ENCODE measurements at regions not wholly inside any gene's neighbourhood (a gene's known extent, or its start where the extent isn't known, plus 50 kb on each side); places are given as distances from the start of the nearest gene placed in this dataset.
A peak's percentile ranks its signal among the peaks of the same experiment; 100 is the strongest.

- H3K4me2 ChIP-seq (replicated peaks; ENCODE audit: extremely low read depth, low read length, poor library complexity, severe bottlenecking) = peak overlapping the region; percentile 27
- peaks cover 42 to 77% of the 10 kb centered on the region in 2 donors for H3K27me3 ChIP-seq (ENCODE audit: control insufficient read depth in 2 of 2, insufficient read depth in 2 of 2, low read length in 2 of 2)
- peaks cover 0 to 7% of the 10 kb centered on the region in 2 donors for H3K4me1 ChIP-seq (ENCODE audit: control insufficient read depth in 1 of 2, insufficient read depth in 2 of 2, low read length in 2 of 2)
- no peaks in the 10 kb centered on the region for H3K36me3 ChIP-seq (replicated peaks in 1 of 2; ENCODE audit: control insufficient read depth in 1 of 2, insufficient read depth in 2 of 2, low read length in 2 of 2)
- H3K36me3 Mint-ChIP-seq = peaks cover 0 to 4% of the 10 kb centered on the region in 2 donors
- no peak overlapping the region for H3K9ac ChIP-seq (ENCODE audit: insufficient read depth, low read length, poor library complexity, severe bottlenecking)
- peaks cover 63 to 81% (median 70%) of the 10 kb centered on the region in 3 donors for H3K27me3 Mint-ChIP-seq (ENCODE audit: low read depth in 3 of 3)
- no peak for DNase-seq
- H4K20me1 ChIP-seq (ENCODE audit: insufficient read depth, low read length) = no peaks in the 10 kb centered on the region
- no peak for TF ChIP-seq CTCF (IDR thresholded peaks at IDR 0.05)
- H3K9me3 ChIP-seq (replicated peaks in 1 of 2; ENCODE audit: control insufficient read depth in 1 of 2, insufficient read depth in 1 of 2, low read length in 2 of 2) = peaks cover 0 to 11% of the 10 kb centered on the region in 2 donors
- peak overlapping the region in 1 of 3 experiments; percentile 17 for H3K4me3 ChIP-seq (replicated peaks in 1 of 3; ENCODE audit: low read depth in 2 of 3, low read length in 3 of 3)
- H3K27ac Mint-ChIP-seq = no peak overlapping the region
- H3K27ac ChIP-seq (ENCODE audit: low read depth in 1 of 2, low read length in 2 of 2) = no peak overlapping the region
- peaks cover 8% of the 10 kb centered on the region for H3K4me1 Mint-ChIP-seq
- H3K9me3 Mint-ChIP-seq = peaks cover 0 to 9% (median 1%) of the 10 kb centered on the region in 7 donors
- WGBS (ENCODE audit: insufficient coverage) = 6% methylated on average over 8 of the region's 13 CpGs
- intact Hi-C loops (cut with micrococcal nuclease) = no loop called here
- H3K4me3 Mint-ChIP-seq = peak overlapping the region; percentile 42 to 65
- H2AFZ ChIP-seq (ENCODE audit: insufficient read depth, low read depth, low read length, poor library complexity, severe bottlenecking) = no peak overlapping the region
- H3K79me2 ChIP-seq (ENCODE audit: insufficient read depth, low read length) = no peaks in the 10 kb centered on the region
Observed at GRCh38 chr12:100717733-100718067, 76.9 kb upstream of the ANO4 start.

GRCh38 chr12:100718187-100718586 is 76.4 kb upstream of the ANO4 start:
- Mint-ChIP-seq H3K27me3 (ENCODE audit: low read depth in 3 of 3) (peaks cover 60 to 79% (median 70%) of the 10 kb centered on the region in 3 donors), H3K27ac (no peak overlapping the region)

More at GRCh38 chr12:100718187-100718586, 76.4 kb upstream of the ANO4 start:
- Histone ChIP-seq H3K9ac (ENCODE audit: insufficient read depth, low read length, poor library complexity, severe bottlenecking) (no peak overlapping the region), H3K27me3 (ENCODE audit: control insufficient read depth in 2 of 2, insufficient read depth in 2 of 2, low read length in 2 of 2) (peaks cover 42 to 77% of the 10 kb centered on the region in 2 donors), H3K4me2 (replicated peaks; ENCODE audit: extremely low read depth, low read length, poor library complexity, severe bottlenecking) (no peak overlapping the region), H4K20me1 (ENCODE audit: insufficient read depth, low read length) (no peaks in the 10 kb centered on the region), H2AFZ (ENCODE audit: insufficient read depth, low read depth, low read length, poor library complexity, severe bottlenecking) (no peak overlapping the region), H3K27ac (ENCODE audit: low read depth in 1 of 2, low read length in 2 of 2) (no peak overlapping the region), H3K36me3 (replicated peaks in 1 of 2; ENCODE audit: control insufficient read depth in 1 of 2, insufficient read depth in 2 of 2, low read length in 2 of 2) (no peaks in the 10 kb centered on the region), H3K4me1 (ENCODE audit: control insufficient read depth in 1 of 2, insufficient read depth in 2 of 2, low read length in 2 of 2) (peaks cover 0 to 7% of the 10 kb centered on the region in 2 donors), H3K9me3 (replicated peaks in 1 of 2; ENCODE audit: control insufficient read depth in 1 of 2, insufficient read depth in 1 of 2, low read length in 2 of 2) (peaks cover 0 to 11% of the 10 kb centered on the region in 2 donors), H3K4me3 (replicated peaks in 1 of 3; ENCODE audit: low read depth in 2 of 3, low read length in 3 of 3) (no peak overlapping the region), H3K79me2 (ENCODE audit: insufficient read depth, low read length) (no peaks in the 10 kb centered on the region)
- no peak for DNase-seq
- H3K36me3 Mint-ChIP-seq = peaks cover 0 to 4% of the 10 kb centered on the region in 2 donors
- peaks cover 8% of the 10 kb centered on the region for H3K4me1 Mint-ChIP-seq
- TF ChIP-seq CTCF (IDR thresholded peaks at IDR 0.05) = no peak
- intact Hi-C loops (cut with micrococcal nuclease) = no loop called here
- peaks cover 0 to 9% (median 1%) of the 10 kb centered on the region in 7 donors for H3K9me3 Mint-ChIP-seq
- WGBS (ENCODE audit: insufficient coverage) = 50% methylated on average over 1 of the region's 5 CpGs
- H3K4me3 Mint-ChIP-seq = peak overlapping the region in 1 of 2 donors; percentile 62
